CD14-positive monocyte (primary cell): ENCODE measurements at regions not wholly inside any gene's neighbourhood (a gene's known extent, or its start where the extent isn't known, plus 50 kb on each side); places are given as distances from the start of the nearest gene placed in this dataset.

Source experiments
- DNase-seq, 3 donors: peaks; one replicate each; pipeline ENCODE4 v3.0.0-alpha.2; 2011 to 2022
- H2AFZ ChIP-seq: 2 replicates; pipeline ENCODE4 v1.6.0; 2012; ENCODE audit warnings: mild to moderate bottlenecking, low read depth, low read length, inconsistent platforms; ENCODE audit not compliant: insufficient read depth, poor library complexity, severe bottlenecking
- H3K27ac ChIP-seq, 2 donors: 1 replicate in 1 of 2; 2 replicates in 1 of 2; pipeline ENCODE4 v1.5.1; 2012 to 2013; ENCODE audit warnings: low read length in 2 of 2, control low read depth in 1 of 2, inconsistent platforms in 1 of 2, low read depth in 1 of 2, mild to moderate bottlenecking in 1 of 2
- H3K27me3 ChIP-seq, 2 donors: one replicate each; pipeline versions ENCODE4 v1.6.0 to v1.6.1; 2011 to 2013; ENCODE audit warnings: low read length in 2 of 2; ENCODE audit not compliant: control insufficient read depth in 2 of 2, insufficient read depth in 2 of 2
- H3K36me3 ChIP-seq, 2 donors: replicated peaks in 1 of 2; 1 replicate in 1 of 2; 2 replicates in 1 of 2; pipeline versions ENCODE4 v1.5.1 to v1.6.1; 2012 to 2013; ENCODE audit warnings: low read length in 2 of 2, control low read depth in 1 of 2, inconsistent platforms in 1 of 2, mild to moderate bottlenecking in 1 of 2; ENCODE audit not compliant: insufficient read depth in 2 of 2, control insufficient read depth in 1 of 2
- H3K4me1 ChIP-seq, 2 donors: 1 replicate in 1 of 2; 2 replicates in 1 of 2; pipeline versions ENCODE4 v1.5.1 to v1.6.1; 2012 to 2013; ENCODE audit warnings: low read length in 2 of 2, control low read depth in 1 of 2, inconsistent platforms in 1 of 2, mild to moderate bottlenecking in 1 of 2, moderate library complexity in 1 of 2; ENCODE audit not compliant: insufficient read depth in 2 of 2, control insufficient read depth in 1 of 2
- H3K4me2 ChIP-seq: replicated peaks from 2 replicates; pipeline ENCODE3; 2012; ENCODE audit warnings: low read length, moderate library complexity, mild to moderate bottlenecking; ENCODE audit not compliant: poor library complexity, severe bottlenecking; ENCODE audit errors: extremely low read depth
- H3K4me3 ChIP-seq, 3 experiments: fragments of 200-600 bp in 1 of 3; sonication (generic) in 1 of 3; replicated peaks in 1 of 3; 1 replicate in 2 of 3; 2 replicates in 1 of 3; pipeline ENCODE4 v1.5.1; 2011 to 2013; ENCODE audit warnings: low read length in 3 of 3, mild to moderate bottlenecking in 3 of 3, control low read depth in 2 of 3, low read depth in 2 of 3, inconsistent platforms in 1 of 3, moderate library complexity in 1 of 3
- H3K79me2 ChIP-seq: 2 replicates; pipeline ENCODE4 v1.6.0; 2012; ENCODE audit warnings: mild to moderate bottlenecking, control low read depth, inconsistent platforms, low read length, moderate library complexity; ENCODE audit not compliant: insufficient read depth
- H3K9ac ChIP-seq: 2 replicates; pipeline ENCODE4 v1.6.0; 2017; ENCODE audit warnings: low read length, mild to moderate bottlenecking; ENCODE audit not compliant: insufficient read depth, poor library complexity, severe bottlenecking
- H3K9me3 ChIP-seq, 2 donors: replicated peaks in 1 of 2; 1 replicate in 1 of 2; 2 replicates in 1 of 2; pipeline versions ENCODE4 v1.5.1 to v1.6.1; 2012 to 2013; ENCODE audit warnings: low read length in 2 of 2, control low read depth in 1 of 2; ENCODE audit not compliant: control insufficient read depth in 1 of 2, insufficient read depth in 1 of 2
- H4K20me1 ChIP-seq: 2 replicates; pipeline ENCODE4 v1.6.0; 2012; ENCODE audit warnings: mild to moderate bottlenecking, low read length, control low read depth, moderate library complexity; ENCODE audit not compliant: insufficient read depth
- H3K27ac Mint-ChIP-seq, 7 donors: one replicate each; pipeline ENCODE4 v1.8.0; 2020; ENCODE audit warnings: mild to moderate bottlenecking in 7 of 7, mixed read lengths in 7 of 7, moderate library complexity in 6 of 7, inconsistent platforms in 2 of 7
- H3K27me3 Mint-ChIP-seq, 3 donors: one replicate each; pipeline ENCODE4 v1.8.0; 2021 to 2022; ENCODE audit warnings: low read depth in 3 of 3, mild to moderate bottlenecking in 3 of 3, mixed read lengths in 3 of 3, moderate library complexity in 3 of 3, inconsistent platforms in 1 of 3
- H3K36me3 Mint-ChIP-seq, 2 donors: one replicate each; pipeline ENCODE4 v1.8.0; 2020; ENCODE audit warnings: mixed read lengths in 2 of 2, inconsistent platforms in 1 of 2, mild to moderate bottlenecking in 1 of 2
- H3K4me1 Mint-ChIP-seq: one replicate; pipeline ENCODE4 v1.8.0; 2020; ENCODE audit warnings: mild to moderate bottlenecking, mixed read lengths
- H3K4me3 Mint-ChIP-seq, 2 donors: one replicate each; pipeline ENCODE4 v1.8.0; 2020; ENCODE audit warnings: mild to moderate bottlenecking in 2 of 2, mixed read lengths in 2 of 2, moderate library complexity in 1 of 2
- H3K9me3 Mint-ChIP-seq, 7 donors: one replicate each; pipeline ENCODE4 v1.8.0; 2020 to 2022; ENCODE audit warnings: mixed read lengths in 7 of 7, mild to moderate bottlenecking in 6 of 7, moderate library complexity in 6 of 7, inconsistent platforms in 2 of 7
- WGBS: methylation state at CpG from one replicate; pipeline ENCODE4 v1.1.5; 2013; ENCODE audit warnings: missing lambda C conversion rate; ENCODE audit not compliant: insufficient coverage; 5-methylcytosine and 5-hydroxymethylcytosine counted together
- intact Hi-C, 2 donors: fragments of 100-400 bp; cut with micrococcal nuclease; formaldehyde crosslinking; loops; one replicate each; pipeline versions ENCODE4 v1.15.0 to v1.15.1; 2023
- TF ChIP-seq, protein P1 (sequence below): fragments of 200-600 bp; IDR thresholded peaks from one replicate; pipeline ENCODE4 v1.8.0; 2022; ENCODE audit warnings: antibody characterized with exemption, mild to moderate bottlenecking

DNA sequence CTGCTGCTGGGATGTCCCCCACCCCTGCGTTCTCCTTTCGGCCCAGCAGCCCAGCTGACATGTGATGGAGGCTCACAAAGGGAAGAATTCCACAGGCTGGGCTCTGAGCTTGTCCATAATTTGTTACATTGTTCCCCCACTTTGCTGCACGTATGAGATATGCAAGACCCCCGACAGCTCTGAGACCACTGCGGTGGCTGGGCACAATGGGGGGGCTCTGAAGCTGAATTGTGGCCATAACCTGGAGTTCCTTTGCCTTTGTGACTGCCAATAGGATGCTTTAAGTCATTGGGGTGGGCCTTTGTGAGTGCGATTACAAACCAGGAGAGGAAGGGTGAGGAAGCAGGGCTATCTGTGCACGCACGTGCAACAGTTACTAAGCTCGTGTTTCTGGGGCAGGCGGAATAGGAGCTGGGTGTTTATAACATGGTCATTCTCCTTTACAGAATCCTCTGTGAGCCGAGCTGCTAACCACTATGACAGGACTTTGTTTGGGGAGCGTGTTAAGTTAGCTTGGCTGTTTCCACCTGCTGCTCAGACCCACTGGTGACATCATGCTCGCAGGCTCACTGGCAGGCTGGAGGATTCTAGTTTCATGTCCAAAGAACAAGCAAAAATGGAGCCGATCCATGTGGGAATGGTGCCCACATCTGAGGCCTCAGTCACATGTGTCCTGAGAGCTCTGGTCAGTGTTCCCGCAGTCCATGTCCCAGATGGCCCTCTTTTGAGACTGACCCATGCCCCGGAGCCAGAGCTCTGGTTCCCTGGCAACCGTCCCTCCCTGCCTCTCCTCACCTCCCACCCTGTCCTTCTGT, 208.3 kb upstream of the SALL1 start:
- H3K27me3 ChIP-seq, result no peaks in the 10 kb centered on the region
- no peaks in the 10 kb centered on the region for H3K79me2 ChIP-seq
- TF ChIP-seq, protein P1, sequence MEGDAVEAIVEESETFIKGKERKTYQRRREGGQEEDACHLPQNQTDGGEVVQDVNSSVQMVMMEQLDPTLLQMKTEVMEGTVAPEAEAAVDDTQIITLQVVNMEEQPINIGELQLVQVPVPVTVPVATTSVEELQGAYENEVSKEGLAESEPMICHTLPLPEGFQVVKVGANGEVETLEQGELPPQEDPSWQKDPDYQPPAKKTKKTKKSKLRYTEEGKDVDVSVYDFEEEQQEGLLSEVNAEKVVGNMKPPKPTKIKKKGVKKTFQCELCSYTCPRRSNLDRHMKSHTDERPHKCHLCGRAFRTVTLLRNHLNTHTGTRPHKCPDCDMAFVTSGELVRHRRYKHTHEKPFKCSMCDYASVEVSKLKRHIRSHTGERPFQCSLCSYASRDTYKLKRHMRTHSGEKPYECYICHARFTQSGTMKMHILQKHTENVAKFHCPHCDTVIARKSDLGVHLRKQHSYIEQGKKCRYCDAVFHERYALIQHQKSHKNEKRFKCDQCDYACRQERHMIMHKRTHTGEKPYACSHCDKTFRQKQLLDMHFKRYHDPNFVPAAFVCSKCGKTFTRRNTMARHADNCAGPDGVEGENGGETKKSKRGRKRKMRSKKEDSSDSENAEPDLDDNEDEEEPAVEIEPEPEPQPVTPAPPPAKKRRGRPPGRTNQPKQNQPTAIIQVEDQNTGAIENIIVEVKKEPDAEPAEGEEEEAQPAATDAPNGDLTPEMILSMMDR, result no peak
- H3K9me3 ChIP-seq, result no peaks in the 10 kb centered on the region
- no peaks in the 10 kb centered on the region for H3K4me1 ChIP-seq
- H2AFZ ChIP-seq, result no peak overlapping the region
- no peaks in the 10 kb centered on the region for H3K36me3 Mint-ChIP-seq
- H3K27me3 Mint-ChIP-seq, result peaks cover 0 to 2% (median 1%) of the 10 kb centered on the region in 3 donors
- no peak overlapping the region for H3K27ac ChIP-seq
- no peak for DNase-seq
- WGBS, result 79% methylated on average over 14 of the region's 17 CpGs
- H4K20me1 ChIP-seq, result no peaks in the 10 kb centered on the region
- H3K27ac Mint-ChIP-seq, result no peak overlapping the region
- no peak overlapping the region for H3K4me2 ChIP-seq
- H3K9ac ChIP-seq, result no peak overlapping the region
- H3K9me3 Mint-ChIP-seq, result peaks cover 0 to 4% (median 0%) of the 10 kb centered on the region in 7 donors
- no peak overlapping the region for H3K4me3 Mint-ChIP-seq
- no peaks in the 10 kb centered on the region for H3K4me1 Mint-ChIP-seq
- H3K4me3 ChIP-seq, result no peak overlapping the region
- no peaks in the 10 kb centered on the region for H3K36me3 ChIP-seq
- intact Hi-C loops, result no loop called here

DNA sequence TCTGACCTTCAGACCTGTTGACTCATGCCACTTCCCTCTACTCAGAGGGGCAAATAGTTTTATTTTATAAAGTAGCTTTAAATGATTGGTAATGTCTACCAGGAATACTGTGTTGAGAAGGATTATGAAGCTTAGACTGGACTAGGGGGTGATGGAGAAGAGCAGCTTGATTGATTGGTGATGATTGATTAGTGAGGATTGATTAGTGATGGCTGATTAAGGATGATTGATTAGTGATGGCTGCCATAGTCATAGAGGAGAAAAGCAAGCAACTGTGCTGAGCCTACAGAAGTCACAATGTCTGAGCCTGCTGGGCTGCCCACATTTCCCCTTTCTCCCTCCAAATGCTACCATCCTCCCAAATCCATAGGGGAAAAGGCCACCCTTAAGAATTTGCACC, 206.8 kb upstream of the SALL1 start:
- TF ChIP-seq, protein P1, result no peak
- intact Hi-C loops, result no loop called here
- Histone ChIP-seq H3K79me2 (no peaks in the 10 kb centered on the region), H3K27ac (no peak overlapping the region), H3K4me2 (no peak overlapping the region), H3K9me3 (no peaks in the 10 kb centered on the region), H3K9ac (no peak overlapping the region), H4K20me1 (no peaks in the 10 kb centered on the region), H2AFZ (no peak overlapping the region), H3K4me1 (no peaks in the 10 kb centered on the region), H3K36me3 (no peaks in the 10 kb centered on the region), H3K4me3 (no peak overlapping the region), H3K27me3 (no peaks in the 10 kb centered on the region)
- H3K36me3 Mint-ChIP-seq, result no peaks in the 10 kb centered on the region
- no peak overlapping the region for H3K4me3 Mint-ChIP-seq
- no peak for DNase-seq
- no peak overlapping the region for H3K27ac Mint-ChIP-seq
- peaks cover 0 to 2% (median 1%) of the 10 kb centered on the region in 3 donors for H3K27me3 Mint-ChIP-seq
- H3K9me3 Mint-ChIP-seq, result peaks cover 0 to 4% (median 0%) of the 10 kb centered on the region in 7 donors
- H3K4me1 Mint-ChIP-seq, result no peaks in the 10 kb centered on the region
